ENCODE measurements at regions not wholly inside any gene's neighbourhood (a gene's known extent, or its start where the extent isn't known, plus 50 kb on each side); places are given as distances from the start of the nearest gene placed in this dataset.

- H3K27me3 Mint-ChIP-seq (ENCODE audit: low read depth), result no peaks in the 10 kb centered on the region
- H3K4me3 Mint-ChIP-seq, result no peak overlapping the region
- no peak for DNase-seq (ENCODE audit: low read depth, low spot score)
Measured at GRCh38 chr9:3672399-3672798, 146.6 kb upstream of the RFX3 start.

GRCh38 chr9:3664044-3664443 is 138.2 kb upstream of the RFX3 start:
- Mint-ChIP-seq H3K27me3 (ENCODE audit: low read depth) (no peaks in the 10 kb centered on the region), H3K9me3 (no peaks in the 10 kb centered on the region), H3K4me3 (no peak overlapping the region), H3K36me3 (ENCODE audit: low read depth) (no peaks in the 10 kb centered on the region), H3K27ac (ENCODE audit: unreplicated experiment) (no peak overlapping the region), H3K4me1 (peaks cover 5% of the 10 kb centered on the region)
- TF ChIP-seq CTCF (conservative IDR thresholded peaks at IDR 0.05), result no peak
- DNase-seq (ENCODE audit: low read depth, low spot score), result no peak

More at GRCh38 chr9:3672399-3672798, 146.6 kb upstream of the RFX3 start:
- no peak overlapping the region for H3K27ac Mint-ChIP-seq (ENCODE audit: unreplicated experiment)
- H3K36me3 Mint-ChIP-seq (ENCODE audit: low read depth), result peaks cover 4% of the 10 kb centered on the region
- H3K4me1 Mint-ChIP-seq, result no peaks in the 10 kb centered on the region
- H3K9me3 Mint-ChIP-seq, result no peaks in the 10 kb centered on the region
- TF ChIP-seq CTCF (conservative IDR thresholded peaks at IDR 0.05), result no peak

- no peak for TF ChIP-seq CTCF (conservative IDR thresholded peaks at IDR 0.05)
- no peak overlapping the region for H3K27ac Mint-ChIP-seq (ENCODE audit: unreplicated experiment)
- H3K9me3 Mint-ChIP-seq, result no peaks in the 10 kb centered on the region
- H3K27me3 Mint-ChIP-seq (ENCODE audit: low read depth), result no peaks in the 10 kb centered on the region
- no peaks in the 10 kb centered on the region for H3K36me3 Mint-ChIP-seq (ENCODE audit: low read depth)
- H3K4me3 Mint-ChIP-seq, result no peak overlapping the region
- DNase-seq (ENCODE audit: low read depth, low spot score), result no peak
- H3K4me1 Mint-ChIP-seq, result peaks cover 5% of the 10 kb centered on the region
Measured at GRCh38 chr9:3662671-3663070, 136.9 kb upstream of the RFX3 start.

GRCh38 chr9:3660936-3661335 is 135.1 kb upstream of the RFX3 start:
- no peaks in the 10 kb centered on the region for H3K27me3 Mint-ChIP-seq (ENCODE audit: low read depth)
- TF ChIP-seq CTCF (conservative IDR thresholded peaks at IDR 0.05), result no peak
- H3K4me3 Mint-ChIP-seq, result no peak overlapping the region
- H3K27ac Mint-ChIP-seq (ENCODE audit: unreplicated experiment), result no peak overlapping the region
- H3K9me3 Mint-ChIP-seq, result no peaks in the 10 kb centered on the region
- peaks cover 5% of the 10 kb centered on the region for H3K4me1 Mint-ChIP-seq
- no peak for DNase-seq (ENCODE audit: low read depth, low spot score)
- no peaks in the 10 kb centered on the region for H3K36me3 Mint-ChIP-seq (ENCODE audit: low read depth)

- Mint-ChIP-seq H3K4me3 (no peak overlapping the region), H3K9me3 (no peaks in the 10 kb centered on the region), H3K27ac (ENCODE audit: unreplicated experiment) (no peak overlapping the region), H3K36me3 (ENCODE audit: low read depth) (no peaks in the 10 kb centered on the region), H3K4me1 (peaks cover 2% of the 10 kb centered on the region), H3K27me3 (ENCODE audit: low read depth) (no peaks in the 10 kb centered on the region)
- DNase-seq (ENCODE audit: low read depth, low spot score), result no peak
- no peak for TF ChIP-seq CTCF (conservative IDR thresholded peaks at IDR 0.05)
Measured at GRCh38 chr9:3659647-3660046, 133.8 kb upstream of the RFX3 start.

GRCh38 chr9:3658964-3659363 is 133.2 kb upstream of the RFX3 start:
- Mint-ChIP-seq H3K27ac (ENCODE audit: unreplicated experiment) (no peak overlapping the region), H3K4me1 (no peaks in the 10 kb centered on the region), H3K9me3 (peaks cover 2% of the 10 kb centered on the region), H3K27me3 (ENCODE audit: low read depth) (no peaks in the 10 kb centered on the region), H3K36me3 (ENCODE audit: low read depth) (no peaks in the 10 kb centered on the region), H3K4me3 (no peak overlapping the region)
- no peak for TF ChIP-seq CTCF (conservative IDR thresholded peaks at IDR 0.05)
- no peak for DNase-seq (ENCODE audit: low read depth, low spot score)
